ENCODE measurements at regions not wholly inside any gene's neighbourhood (a gene's known extent, or its start where the extent isn't known, plus 50 kb on each side); places are given as distances from the start of the nearest gene placed in this dataset.

DNA sequence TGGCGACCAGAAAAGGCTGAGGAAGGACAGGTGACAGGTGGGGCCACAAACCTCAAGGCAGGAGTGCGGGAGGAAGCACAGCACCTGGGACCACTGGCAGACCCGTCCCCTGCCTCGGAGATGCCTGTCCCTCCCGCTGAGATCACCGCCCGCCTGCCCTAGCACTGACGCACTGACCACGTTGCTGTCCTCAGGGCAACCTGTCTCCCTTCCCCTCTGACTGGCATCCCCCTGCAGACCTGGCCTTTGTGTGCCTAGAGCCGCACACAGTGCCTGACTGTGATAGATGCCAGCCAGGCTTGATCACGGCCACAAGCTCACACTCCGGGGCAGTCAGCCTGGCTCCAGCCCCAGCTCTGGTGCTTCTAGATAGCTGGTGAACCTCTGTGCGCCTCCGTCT, 58.4 kb upstream of the EN2 start:
- Histone ChIP-seq H3K36me3 (ENCODE audit: control insufficient read depth, insufficient read depth, low read length) (no peaks in the 10 kb centered on the region; the same call in 1 of the 2 replicates), H3K27ac (ENCODE audit: low read length) (no peak overlapping the region), H3K4me3 (ENCODE audit: low read length) (no peak overlapping the region), H3K4me1 (ENCODE audit: control insufficient read depth, insufficient read depth, low read length) (no peaks in the 10 kb centered on the region; the same call in 1 of the 2 replicates), H3K9me3 (ENCODE audit: control insufficient read depth, insufficient read depth, low read length) (no peaks in the 10 kb centered on the region), H3K27me3 (ENCODE audit: control insufficient read depth, insufficient read depth, low read length) (no peaks in the 10 kb centered on the region)
- no peak for DNase-seq (ENCODE audit: low read depth, low spot score)
- no CpG with 5 or more reads among the region's 14 CpGs for WGBS (ENCODE audit: insufficient coverage, insufficient read length)

DNA sequence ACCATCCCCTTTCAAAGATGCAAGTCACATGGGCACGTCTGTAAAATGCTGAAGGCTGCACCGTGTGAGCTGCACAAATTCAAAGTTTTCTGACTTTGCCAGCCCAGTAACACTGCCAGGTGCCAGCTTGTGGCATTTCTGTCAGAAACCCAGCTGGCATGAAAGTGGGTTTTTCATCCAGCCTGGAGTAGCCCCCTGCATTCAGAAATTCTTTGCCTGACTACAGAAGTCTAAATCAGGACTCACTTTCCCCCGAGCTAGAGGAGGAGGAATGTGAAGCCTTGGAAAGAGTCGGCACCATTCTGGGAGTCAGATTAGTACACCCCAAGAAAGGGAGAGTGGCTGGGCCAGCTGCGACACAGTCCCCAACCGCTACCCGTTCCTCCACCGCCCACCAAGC, 56.7 kb upstream of the EN2 start:
- no CpG with 5 or more reads among the region's 8 CpGs for WGBS (ENCODE audit: insufficient coverage, insufficient read length)
- no peak overlapping the region for H3K4me3 ChIP-seq (ENCODE audit: low read length)
- no peaks in the 10 kb centered on the region; the same call in 1 of the 2 replicates for H3K36me3 ChIP-seq (ENCODE audit: control insufficient read depth, insufficient read depth, low read length)
- H3K4me1 ChIP-seq (ENCODE audit: control insufficient read depth, insufficient read depth, low read length) = 0 out of 2 replicates have a peak, but pooled peaks cover 1% of the 10 kb centered on the region
- H3K27ac ChIP-seq (ENCODE audit: low read length) = no peak overlapping the region
- no peak for DNase-seq (ENCODE audit: low read depth, low spot score)
- no peaks in the 10 kb centered on the region for H3K27me3 ChIP-seq (ENCODE audit: control insufficient read depth, insufficient read depth, low read length)
- H3K9me3 ChIP-seq (ENCODE audit: control insufficient read depth, insufficient read depth, low read length) = no peaks in the 10 kb centered on the region

DNA sequence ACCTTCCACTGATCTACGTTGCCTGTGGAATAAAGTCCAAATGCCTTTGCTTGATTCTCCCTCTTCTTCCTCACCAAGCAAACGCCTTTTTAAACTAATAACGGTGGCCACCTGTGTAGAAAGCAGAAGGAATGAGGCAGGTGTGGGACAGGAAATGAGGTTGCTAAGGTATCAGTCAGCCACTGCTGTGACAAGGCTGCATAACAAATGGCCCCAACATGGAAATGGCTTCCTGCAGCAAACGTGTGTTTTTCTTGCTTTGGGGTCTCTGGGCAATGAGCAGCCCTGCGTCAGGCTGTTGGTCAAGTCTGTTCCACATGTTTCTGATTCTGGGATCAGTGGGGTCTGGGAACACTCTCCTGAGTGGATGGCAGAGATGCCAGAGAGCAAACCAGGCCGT, 56.0 kb upstream of the EN2 start:
- Histone ChIP-seq H3K27ac (ENCODE audit: low read length) (no peak overlapping the region), H3K27me3 (ENCODE audit: control insufficient read depth, insufficient read depth, low read length) (no peaks in the 10 kb centered on the region), H3K36me3 (ENCODE audit: control insufficient read depth, insufficient read depth, low read length) (no peaks in the 10 kb centered on the region; the same call in 1 of the 2 replicates), H3K9me3 (ENCODE audit: control insufficient read depth, insufficient read depth, low read length) (no peaks in the 10 kb centered on the region), H3K4me3 (ENCODE audit: low read length) (no peak overlapping the region), H3K4me1 (ENCODE audit: control insufficient read depth, insufficient read depth, low read length) (0 out of 2 replicates have a peak, but pooled peaks cover 1% of the 10 kb centered on the region)
- no CpG with 5 or more reads among the region's 6 CpGs for WGBS (ENCODE audit: insufficient coverage, insufficient read length)
- DNase-seq (ENCODE audit: low read depth, low spot score) = no peak

DNA sequence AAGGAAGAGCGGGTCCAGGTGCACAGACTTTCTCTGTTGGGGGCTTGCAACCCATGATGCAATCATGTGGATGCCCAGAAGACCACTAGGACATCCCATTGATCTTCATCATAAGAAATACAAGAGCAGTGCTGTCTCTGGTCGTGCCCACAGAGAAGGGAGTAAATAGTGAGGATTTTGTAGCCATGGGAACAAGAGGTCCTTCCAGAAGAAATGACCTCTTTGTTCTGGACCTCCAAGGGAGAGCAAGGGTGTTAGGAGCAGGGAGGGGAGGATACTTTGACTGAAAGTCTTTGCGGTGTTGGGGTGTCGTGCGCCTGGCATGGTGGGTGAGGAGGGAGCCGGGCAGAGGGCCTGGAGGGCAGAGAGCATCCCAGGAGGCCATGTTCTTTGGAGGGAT, 55.0 kb upstream of the EN2 start:
- H3K27me3 ChIP-seq (ENCODE audit: control insufficient read depth, insufficient read depth, low read length) = no peaks in the 10 kb centered on the region
- H3K4me1 ChIP-seq (ENCODE audit: control insufficient read depth, insufficient read depth, low read length) = 0 out of 2 replicates have a peak, but pooled peaks cover 1% of the 10 kb centered on the region
- H3K4me3 ChIP-seq (ENCODE audit: low read length) = no peak overlapping the region
- DNase-seq (ENCODE audit: low read depth, low spot score) = no peak
- no peaks in the 10 kb centered on the region; the same call in 1 of the 2 replicates for H3K36me3 ChIP-seq (ENCODE audit: control insufficient read depth, insufficient read depth, low read length)
- no CpG with 5 or more reads among the region's 6 CpGs for WGBS (ENCODE audit: insufficient coverage, insufficient read length)
- H3K27ac ChIP-seq (ENCODE audit: low read length) = no peak overlapping the region
- no peaks in the 10 kb centered on the region for H3K9me3 ChIP-seq (ENCODE audit: control insufficient read depth, insufficient read depth, low read length)

DNA sequence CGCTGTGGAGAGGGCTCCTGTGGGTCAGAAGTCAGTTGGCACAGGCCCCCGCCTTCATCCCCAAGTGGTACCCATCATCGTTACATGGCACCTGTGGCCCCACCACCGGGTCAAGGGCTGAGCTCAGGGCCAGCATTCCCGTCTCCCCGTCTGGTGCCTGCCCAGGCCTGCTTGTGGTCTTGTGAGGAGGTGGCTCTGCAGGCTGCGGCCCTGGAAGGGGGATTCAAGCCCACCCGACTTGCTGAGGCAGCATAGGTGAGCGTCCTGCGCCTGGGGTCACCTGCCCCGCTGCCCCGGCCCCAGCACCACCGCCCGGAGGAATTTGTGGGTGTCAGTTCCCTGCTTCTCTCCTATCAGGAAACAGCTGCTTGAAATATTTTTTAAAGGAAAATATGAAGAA, 53.0 kb upstream of the EN2 start:
- H3K27ac ChIP-seq (ENCODE audit: low read length) = no peak overlapping the region
- DNase-seq (ENCODE audit: low read depth, low spot score) = no peak
- no peaks in the 10 kb centered on the region for H3K9me3 ChIP-seq (ENCODE audit: control insufficient read depth, insufficient read depth, low read length)
- no peaks in the 10 kb centered on the region; the same call in 1 of the 2 replicates for H3K36me3 ChIP-seq (ENCODE audit: control insufficient read depth, insufficient read depth, low read length)
- no peaks in the 10 kb centered on the region for H3K27me3 ChIP-seq (ENCODE audit: control insufficient read depth, insufficient read depth, low read length)
- no peak overlapping the region for H3K4me3 ChIP-seq (ENCODE audit: low read length)
- peaks cover 5% of the 10 kb centered on the region; the same call in 1 of the 2 replicates for H3K4me1 ChIP-seq (ENCODE audit: control insufficient read depth, insufficient read depth, low read length)
- no CpG with 5 or more reads among the region's 14 CpGs for WGBS (ENCODE audit: insufficient coverage, insufficient read length)

DNA sequence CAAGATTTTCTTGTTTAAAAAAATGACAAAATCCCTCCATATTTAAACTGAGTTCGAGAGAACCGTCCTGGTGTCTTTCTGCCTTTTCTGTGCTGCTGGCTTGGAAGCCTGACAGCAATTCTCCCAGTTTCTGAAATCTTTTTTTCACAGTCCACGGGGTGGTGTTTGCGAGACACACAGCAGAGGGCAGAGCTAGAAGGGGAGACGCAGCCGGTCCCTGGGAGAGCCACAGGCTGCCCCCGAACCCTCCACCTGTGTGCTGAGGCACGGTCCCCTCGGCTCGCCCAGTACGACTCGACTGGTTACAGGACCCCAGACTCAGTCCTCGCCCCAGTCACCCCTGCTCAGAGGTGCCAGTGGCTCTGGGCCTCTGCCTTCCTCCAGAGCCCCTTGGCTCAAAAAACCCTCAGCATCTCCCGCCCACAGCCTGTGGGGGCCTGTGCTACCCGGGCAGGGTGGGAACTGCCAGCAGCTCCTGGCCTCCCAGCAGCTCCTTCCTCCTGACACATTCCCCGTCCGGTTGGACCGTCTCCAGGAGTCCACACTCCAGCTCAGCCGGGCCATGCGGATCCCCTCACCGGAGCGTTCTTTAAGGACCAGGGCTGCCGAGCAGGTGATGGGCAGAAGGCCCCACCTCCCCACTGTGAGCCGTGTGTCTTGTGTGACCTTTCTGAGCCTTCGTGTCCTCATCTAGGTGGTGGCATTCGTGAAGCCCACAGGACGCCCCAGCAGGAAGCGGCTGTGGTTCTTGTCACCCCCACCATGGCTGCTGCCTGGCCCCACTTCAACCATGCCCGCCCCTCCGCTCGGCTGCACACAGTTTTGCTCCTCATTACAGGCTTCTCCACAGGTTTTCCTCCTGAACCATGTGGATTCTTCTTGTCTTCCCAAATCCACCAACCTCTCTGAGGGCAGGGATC, 52.3 kb upstream of the EN2 start:
- H3K4me3 ChIP-seq (ENCODE audit: low read length) = no peak overlapping the region
- H3K9me3 ChIP-seq (ENCODE audit: control insufficient read depth, insufficient read depth, low read length) = no peaks in the 10 kb centered on the region
- H3K27ac ChIP-seq (ENCODE audit: low read length) = no peak overlapping the region
- WGBS (ENCODE audit: insufficient coverage, insufficient read length) = no CpG with 5 or more reads among the region's 31 CpGs
- H3K36me3 ChIP-seq (ENCODE audit: control insufficient read depth, insufficient read depth, low read length) = no peaks in the 10 kb centered on the region; the same call in 1 of the 2 replicates
- DNase-seq (ENCODE audit: low read depth, low spot score) = no peak
- H3K4me1 ChIP-seq (ENCODE audit: control insufficient read depth, insufficient read depth, low read length) = peaks cover 5% of the 10 kb centered on the region; the same call in 1 of the 2 replicates
- H3K27me3 ChIP-seq (ENCODE audit: control insufficient read depth, insufficient read depth, low read length) = no peaks in the 10 kb centered on the region

DNA sequence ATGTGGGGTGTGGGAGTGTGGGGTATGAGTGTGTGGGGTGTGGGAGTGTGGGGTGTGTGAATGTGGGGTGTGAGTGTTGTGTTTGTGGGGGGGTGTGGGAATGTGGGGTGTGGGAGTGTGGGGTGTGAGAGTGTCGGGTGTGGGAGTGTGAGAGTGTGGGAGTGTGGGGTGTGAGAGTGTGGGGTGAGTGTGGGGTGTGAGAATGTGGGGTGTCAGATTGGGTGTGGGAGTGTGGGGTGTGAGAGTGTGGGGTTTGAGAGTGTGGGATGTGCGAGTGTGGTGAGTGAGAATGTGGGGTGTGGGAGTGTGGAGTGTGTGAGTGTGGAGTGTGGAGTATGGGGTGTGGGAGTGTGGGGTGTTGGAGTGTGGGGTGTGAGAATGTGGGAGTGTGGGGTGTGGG, 50.1 kb upstream of the EN2 start:
- Histone ChIP-seq H3K36me3 (ENCODE audit: control insufficient read depth, insufficient read depth, low read length) (no peaks in the 10 kb centered on the region; the same call in 1 of the 2 replicates), H3K4me1 (ENCODE audit: control insufficient read depth, insufficient read depth, low read length) (peaks cover 5% of the 10 kb centered on the region; the same call in 1 of the 2 replicates), H3K4me3 (ENCODE audit: low read length) (no peak overlapping the region), H3K9me3 (ENCODE audit: control insufficient read depth, insufficient read depth, low read length) (no peaks in the 10 kb centered on the region), H3K27me3 (ENCODE audit: control insufficient read depth, insufficient read depth, low read length) (no peaks in the 10 kb centered on the region), H3K27ac (ENCODE audit: low read length) (no peak overlapping the region)
- 100% methylated on average over 1 of the region's 2 CpGs for WGBS (ENCODE audit: insufficient coverage, insufficient read length)
- DNase-seq (ENCODE audit: low read depth, low spot score) = no peak
